IMR-90 (cell line): ENCODE measurements at regions not wholly inside any gene's neighbourhood (a gene's known extent, or its start where the extent isn't known, plus 50 kb on each side); places are given as distances from the start of the nearest gene placed in this dataset.
"Not testable (repeated sequence)": the region's sequence is repeated elsewhere in the genome, so short reads cannot be mapped to it uniquely, and the experiment has no call there.

ENCODE experiments used
- ATAC-seq: fragments of 200-7000 bp; cut with Tn5 transposase; 2 replicates; pipeline ENCODE4 v1.9.1; 2020; ENCODE audit warnings: low read depth, mild to moderate bottlenecking, moderate library complexity
- BruUV-seq: library from RNA; stranded (reverse); fragments of 400-500 nt; replicated peaks from 2 replicates; lab custom pipeline; 2021; lab: Mats Ljungman, UMichigan
- CTCF ChIA-PET: fragments of 300-600 bp; formaldehyde crosslinking; extraction: SDS; loops from one replicate; lab custom pipeline; 2021; ENCODE audit warnings: antibody characterized with exemption; lab: Yijun Ruan, JAX
- POLR2A ChIA-PET: fragments of 300-600 bp; sonication (Branson Sonifier 250); formaldehyde crosslinking; loops from one replicate; lab custom pipeline; 2022; ENCODE audit warnings: antibody characterized with exemption; ENCODE audit not compliant: unreplicated experiment; lab: Charles Lee
- DNase-seq: peaks from one replicate; pipeline ENCODE4 v3.0.0; 2013
- H2AFZ ChIP-seq: replicated peaks from 2 replicates; pipeline ENCODE3; 2013; ENCODE audit warnings: low read length, mild to moderate bottlenecking; ENCODE audit not compliant: poor library complexity
- H2AK5ac ChIP-seq: 2 replicates; pipeline ENCODE4 v1.6.1; 2013; ENCODE audit warnings: low read depth, low read length, inconsistent platforms
- H2AK9ac ChIP-seq: replicated peaks from 2 replicates; pipeline ENCODE3; 2013; ENCODE audit warnings: mild to moderate bottlenecking, low read depth, low read length, moderate library complexity; ENCODE audit not compliant: poor library complexity
- H2BK120ac ChIP-seq: 2 replicates; pipeline ENCODE4 v1.6.1; 2013; ENCODE audit warnings: low read depth, low read length, inconsistent platforms
- H2BK15ac ChIP-seq: 3 replicates; pipeline ENCODE4 v1.6.1; 2013; ENCODE audit warnings: low read depth, low read length, inconsistent platforms
- H2BK20ac ChIP-seq: 2 replicates; pipeline ENCODE4 v1.6.1; 2013; ENCODE audit warnings: low read depth, mild to moderate bottlenecking, inconsistent platforms, low read length, moderate library complexity
- H2BK5ac ChIP-seq: 2 replicates; pipeline ENCODE4 v1.6.1; 2013; ENCODE audit warnings: mild to moderate bottlenecking, low read depth, low read length, inconsistent platforms; ENCODE audit not compliant: poor library complexity, severe bottlenecking
- H3K14ac ChIP-seq: replicated peaks from 2 replicates; pipeline ENCODE4 v1.6.1; 2013; ENCODE audit warnings: low read depth, low read length, inconsistent platforms
- H3K18ac ChIP-seq: 2 replicates; pipeline ENCODE4 v1.6.1; 2013; ENCODE audit warnings: low read depth, low read length, control low read depth
- H3K23ac ChIP-seq: 2 replicates; pipeline ENCODE4 v1.6.1; 2013; ENCODE audit warnings: low read depth, low read length, inconsistent platforms
- H3K27ac ChIP-seq: 2 replicates; pipeline ENCODE4 v1.5.1; 2013; ENCODE audit warnings: mild to moderate bottlenecking, control low read depth, low read length; ENCODE audit not compliant: insufficient read depth
- H3K27me3 ChIP-seq: 2 replicates; pipeline ENCODE4 v1.6.1; 2013; ENCODE audit warnings: low read length; ENCODE audit not compliant: control insufficient read depth, insufficient read depth
- H3K36me3 ChIP-seq: 2 replicates; pipeline ENCODE4 v1.6.1; 2013; ENCODE audit warnings: low read length, mixed read lengths; ENCODE audit not compliant: control insufficient read depth, insufficient read depth
- H3K4ac ChIP-seq: 2 replicates; pipeline ENCODE4 v1.6.1; 2013; ENCODE audit warnings: low read depth, low read length, inconsistent platforms
- H3K4me1 ChIP-seq: 2 replicates; pipeline ENCODE4 v1.6.1; 2013; ENCODE audit warnings: low read length, mixed read lengths; ENCODE audit not compliant: control insufficient read depth, insufficient read depth
- H3K4me2 ChIP-seq: 2 replicates; pipeline ENCODE4 v1.6.1; 2013; ENCODE audit warnings: low read depth, mild to moderate bottlenecking, control low read depth, low read length, moderate library complexity
- H3K4me3 ChIP-seq: 2 replicates; pipeline ENCODE4 v1.5.1; 2013; ENCODE audit warnings: low read depth, mild to moderate bottlenecking, control low read depth, low read length, moderate library complexity; ENCODE audit not compliant: insufficient read depth
- H3K56ac ChIP-seq: 2 replicates; pipeline ENCODE4 v1.6.1; 2013; ENCODE audit warnings: low read length, inconsistent platforms; ENCODE audit not compliant: insufficient read depth; ENCODE audit errors: extremely low read depth
- H3K79me1 ChIP-seq, 2 experiments: 2 replicates each; pipeline ENCODE4 v1.6.1; 2013; ENCODE audit warnings: low read length in 2 of 2, inconsistent platforms in 1 of 2, low read depth in 1 of 2
- H3K9ac ChIP-seq: 2 replicates; pipeline ENCODE4 v1.6.1; 2013; ENCODE audit warnings: low read depth, low read length, control low read depth
- H3K9me1 ChIP-seq: 2 replicates; pipeline ENCODE4 v1.6.1; 2013; ENCODE audit warnings: low read length, inconsistent platforms; ENCODE audit not compliant: insufficient read depth
- H3K9me3 ChIP-seq: 2 replicates; pipeline ENCODE4 v1.6.1; 2013; ENCODE audit warnings: low read length; ENCODE audit not compliant: control insufficient read depth, insufficient read depth
- H4K20me1 ChIP-seq: 2 replicates; pipeline ENCODE4 v1.6.1; 2013; ENCODE audit warnings: low read length, inconsistent platforms; ENCODE audit not compliant: insufficient read depth
- H4K5ac ChIP-seq: 2 replicates; pipeline ENCODE4 v1.6.1; 2013; ENCODE audit warnings: mild to moderate bottlenecking, low read depth, low read length, control low read depth
- H4K8ac ChIP-seq, 2 experiments: 2 replicates each; pipeline ENCODE4 v1.6.1; 2013; ENCODE audit warnings: low read depth in 2 of 2, low read length in 2 of 2, control low read depth in 1 of 2, inconsistent platforms in 1 of 2
- H4K91ac ChIP-seq: 2 replicates; pipeline ENCODE4 v1.6.1; 2013; ENCODE audit warnings: low read depth, low read length, inconsistent platforms; ENCODE audit not compliant: insufficient read depth
- WGBS, 2 experiments: methylation state at CpG; one replicate each; pipeline versions ENCODE4 v1.1.5 to v1.1.7; 2013; ENCODE audit warnings: missing lambda C conversion rate in 2 of 2; ENCODE audit not compliant: insufficient read length in 1 of 2; ENCODE audit errors: extremely low coverage in 2 of 2; 5-methylcytosine and 5-hydroxymethylcytosine counted together
- dilution Hi-C: fragments of 300-500 bp; cut with HindIII; formaldehyde crosslinking; loops from one replicate; pipeline ENCODE4 v1.14.3; 2018; ENCODE audit warnings: low sequenced_read_pairs; ENCODE audit not compliant: unreplicated experiment
- in situ Hi-C: fragments of 300-500 bp; cut with MboI; formaldehyde crosslinking; loops from 3 replicates; pipeline ENCODE4 v1.14.3; 2019; ENCODE audit warnings: low sequenced_read_pairs, inconsistent platforms, mixed read lengths
- intact Hi-C: fragments of 100-400 bp; cut with micrococcal nuclease; formaldehyde crosslinking; loops from 2 replicates; pipeline ENCODE4 v1.10.0; 2022

DNA sequence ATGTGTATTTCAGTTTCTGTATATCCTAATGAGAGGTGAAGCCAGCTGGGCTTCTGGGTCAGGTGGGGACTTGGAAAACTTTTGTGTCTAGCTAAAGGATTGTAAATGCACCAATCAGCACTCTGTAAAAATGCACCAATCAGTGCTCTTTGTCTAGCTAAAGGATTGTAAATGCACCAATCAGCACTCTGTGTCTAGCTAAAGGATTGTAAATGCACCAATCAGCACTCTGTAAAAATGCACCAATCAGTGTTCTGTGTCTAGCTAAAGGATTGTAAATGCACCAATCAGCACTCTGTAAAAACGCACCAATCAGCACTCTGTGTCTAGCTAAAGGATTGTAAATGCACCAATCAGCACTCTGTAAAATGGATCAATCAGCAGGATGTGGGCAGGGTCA lies 379.4 kb downstream of the OMA1 start:
- no CpG with 5 or more reads among the region's 1 CpG for WGBS, 2 experiments
- H4K5ac ChIP-seq, intact Hi-C loops, dilution Hi-C loops, H3K4me3 ChIP-seq, in situ Hi-C loops, H3K4ac ChIP-seq, H3K36me3 ChIP-seq, H3K79me1 ChIP-seq, H2AK9ac ChIP-seq, H2AK5ac ChIP-seq, H4K20me1 ChIP-seq, H4K91ac ChIP-seq, POLR2A ChIA-PET, H3K18ac ChIP-seq, H3K27ac ChIP-seq, H2BK20ac ChIP-seq, H3K4me2 ChIP-seq, H3K27me3 ChIP-seq, H2AFZ ChIP-seq, DNase-seq, H3K9me3 ChIP-seq, H4K8ac ChIP-seq, H3K9ac ChIP-seq, H3K56ac ChIP-seq, H2BK15ac ChIP-seq, CTCF ChIA-PET, BruUV-seq, H3K4me1 ChIP-seq, ATAC-seq, H2BK5ac ChIP-seq, H3K23ac ChIP-seq, H2BK120ac ChIP-seq, H3K14ac ChIP-seq, H3K9me1 ChIP-seq: not testable (repeated sequence)
